ENCODE measurements at regions not wholly inside any gene's neighbourhood (a gene's known extent, or its start where the extent isn't known, plus 50 kb on each side); places are given as distances from the start of the nearest gene placed in this dataset.

DNA sequence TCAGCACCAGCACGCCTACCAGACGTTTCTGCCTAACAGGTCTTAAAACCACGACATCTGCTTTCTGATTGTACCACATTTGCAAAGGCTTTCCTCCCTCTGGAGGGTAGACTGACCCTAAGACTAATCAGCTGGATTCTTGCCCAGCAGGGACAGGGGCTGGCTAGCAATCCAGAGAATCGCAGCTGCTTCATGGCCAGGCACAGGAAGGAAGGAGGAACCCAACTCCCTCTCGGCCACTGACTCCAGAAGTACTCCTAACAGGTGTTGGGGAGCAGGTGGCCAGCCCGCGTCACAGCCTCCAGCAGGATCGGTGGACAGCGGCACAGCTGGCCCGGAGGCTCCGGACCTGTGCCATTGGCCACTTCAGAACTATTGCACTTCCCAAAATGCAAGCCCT, 180.8 kb downstream of the NPHP4 start:
- Histone ChIP-seq H3K9ac (ENCODE audit: control insufficient read depth, insufficient read depth, low read length) (no peak overlapping the region), H2AFZ (ENCODE audit: control insufficient read depth, low read depth, low read length) (no peak overlapping the region), H4K20me1 (ENCODE audit: control insufficient read depth, insufficient read depth) (no peaks in the 10 kb centered on the region), H3K9me3 (replicated peaks; ENCODE audit: control insufficient read depth, insufficient read depth, low read length) (no peaks in the 10 kb centered on the region), H3K36me3 (ENCODE audit: control insufficient read depth in 2 of 2, insufficient read depth in 2 of 2, low read length in 1 of 2) (no peaks in the 10 kb centered on the region), H3K27ac (ENCODE audit: control insufficient read depth, insufficient read depth) (no peak overlapping the region), H3K4me1 (ENCODE audit: control insufficient read depth, insufficient read depth, low read length) (no peaks in the 10 kb centered on the region), H3K4me2 (ENCODE audit: control insufficient read depth, insufficient read depth) (no peak overlapping the region), H3K4me3 (no peak overlapping the region), H3K79me2 (ENCODE audit: control insufficient read depth, insufficient read depth, low read length) (no peaks in the 10 kb centered on the region), H3K27me3 (replicated peaks in 1 of 2; ENCODE audit: control insufficient read depth in 2 of 2, insufficient read depth in 2 of 2, low read length in 1 of 2) (no peaks in the 10 kb centered on the region)
- ATAC-seq (no peak), DNase-seq (ENCODE audit: low read depth, low spot score) (no peak), FAIRE-seq (no peak)
- 31% methylated on average over 11 of the region's 11 CpGs for WGBS (ENCODE audit: insufficient coverage, insufficient replicate concordance, low lambda C conversion rate, missing lambda C conversion rate)
- CTCF ChIA-PET, result no interaction called here
- SMC1A ChIA-PET (ENCODE audit: uncharacterized antibody, unreplicated experiment), result no interaction called here
- no TSS peak for BruUV-seq (replicated peaks)
- intact Hi-C loops (cut with micrococcal nuclease; ENCODE audit: unreplicated experiment), result no loop called here
- RAD21 ChIA-PET (ENCODE audit: unreplicated experiment), result no interaction called here
- POLR2A ChIA-PET, result no interaction called here
- in situ Hi-C loops (cut with MboI), result no loop called here
- TF ChIP-seq RBBP5 (conservative IDR thresholded peaks at IDR 0.05), result no peak
- no peak for TF ChIP-seq PML (IDR thresholded peaks at IDR 0.05; ENCODE audit: low read length)
- no peak for TF ChIP-seq TCF12 (IDR thresholded peaks at IDR 0.05; ENCODE audit: low read depth, low read length)
- no peak for TF ChIP-seq RAD51 (IDR thresholded peaks at IDR 0.05)
- TF ChIP-seq HDGF (IDR thresholded peaks at IDR 0.05), result no peak
- TF ChIP-seq, protein P1, sequence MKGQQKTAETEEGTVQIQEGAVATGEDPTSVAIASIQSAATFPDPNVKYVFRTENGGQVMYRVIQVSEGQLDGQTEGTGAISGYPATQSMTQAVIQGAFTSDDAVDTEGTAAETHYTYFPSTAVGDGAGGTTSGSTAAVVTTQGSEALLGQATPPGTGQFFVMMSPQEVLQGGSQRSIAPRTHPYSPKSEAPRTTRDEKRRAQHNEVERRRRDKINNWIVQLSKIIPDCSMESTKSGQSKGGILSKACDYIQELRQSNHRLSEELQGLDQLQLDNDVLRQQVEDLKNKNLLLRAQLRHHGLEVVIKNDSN (IDR thresholded peaks at IDR 0.05; ENCODE audit: borderline replicate concordance, extremely low read length, insufficient read depth, low read depth, low read length), result no peak
- TF ChIP-seq, protein P2, sequence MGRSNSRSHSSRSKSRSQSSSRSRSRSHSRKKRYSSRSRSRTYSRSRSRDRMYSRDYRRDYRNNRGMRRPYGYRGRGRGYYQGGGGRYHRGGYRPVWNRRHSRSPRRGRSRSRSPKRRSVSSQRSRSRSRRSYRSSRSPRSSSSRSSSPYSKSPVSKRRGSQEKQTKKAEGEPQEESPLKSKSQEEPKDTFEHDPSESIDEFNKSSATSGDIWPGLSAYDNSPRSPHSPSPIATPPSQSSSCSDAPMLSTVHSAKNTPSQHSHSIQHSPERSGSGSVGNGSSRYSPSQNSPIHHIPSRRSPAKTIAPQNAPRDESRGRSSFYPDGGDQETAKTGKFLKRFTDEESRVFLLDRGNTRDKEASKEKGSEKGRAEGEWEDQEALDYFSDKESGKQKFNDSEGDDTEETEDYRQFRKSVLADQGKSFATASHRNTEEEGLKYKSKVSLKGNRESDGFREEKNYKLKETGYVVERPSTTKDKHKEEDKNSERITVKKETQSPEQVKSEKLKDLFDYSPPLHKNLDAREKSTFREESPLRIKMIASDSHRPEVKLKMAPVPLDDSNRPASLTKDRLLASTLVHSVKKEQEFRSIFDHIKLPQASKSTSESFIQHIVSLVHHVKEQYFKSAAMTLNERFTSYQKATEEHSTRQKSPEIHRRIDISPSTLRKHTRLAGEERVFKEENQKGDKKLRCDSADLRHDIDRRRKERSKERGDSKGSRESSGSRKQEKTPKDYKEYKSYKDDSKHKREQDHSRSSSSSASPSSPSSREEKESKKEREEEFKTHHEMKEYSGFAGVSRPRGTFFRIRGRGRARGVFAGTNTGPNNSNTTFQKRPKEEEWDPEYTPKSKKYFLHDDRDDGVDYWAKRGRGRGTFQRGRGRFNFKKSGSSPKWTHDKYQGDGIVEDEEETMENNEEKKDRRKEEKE (IDR thresholded peaks at IDR 0.05), result no peak
- TF ChIP-seq, protein P3, sequence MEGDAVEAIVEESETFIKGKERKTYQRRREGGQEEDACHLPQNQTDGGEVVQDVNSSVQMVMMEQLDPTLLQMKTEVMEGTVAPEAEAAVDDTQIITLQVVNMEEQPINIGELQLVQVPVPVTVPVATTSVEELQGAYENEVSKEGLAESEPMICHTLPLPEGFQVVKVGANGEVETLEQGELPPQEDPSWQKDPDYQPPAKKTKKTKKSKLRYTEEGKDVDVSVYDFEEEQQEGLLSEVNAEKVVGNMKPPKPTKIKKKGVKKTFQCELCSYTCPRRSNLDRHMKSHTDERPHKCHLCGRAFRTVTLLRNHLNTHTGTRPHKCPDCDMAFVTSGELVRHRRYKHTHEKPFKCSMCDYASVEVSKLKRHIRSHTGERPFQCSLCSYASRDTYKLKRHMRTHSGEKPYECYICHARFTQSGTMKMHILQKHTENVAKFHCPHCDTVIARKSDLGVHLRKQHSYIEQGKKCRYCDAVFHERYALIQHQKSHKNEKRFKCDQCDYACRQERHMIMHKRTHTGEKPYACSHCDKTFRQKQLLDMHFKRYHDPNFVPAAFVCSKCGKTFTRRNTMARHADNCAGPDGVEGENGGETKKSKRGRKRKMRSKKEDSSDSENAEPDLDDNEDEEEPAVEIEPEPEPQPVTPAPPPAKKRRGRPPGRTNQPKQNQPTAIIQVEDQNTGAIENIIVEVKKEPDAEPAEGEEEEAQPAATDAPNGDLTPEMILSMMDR (IDR thresholded peaks at IDR 0.05 in 2 of 3, conservative IDR thresholded peaks at IDR 0.05 in 1 of 3; ENCODE audit: control insufficient read depth in 2 of 3, extremely low read depth in 1 of 3, insufficient read depth in 1 of 3, low read depth in 3 of 3, low read length in 3 of 3), result no peak
- no peak for TF ChIP-seq EZH2 (IDR thresholded peaks at IDR 0.05; ENCODE audit: borderline replicate concordance, control insufficient read depth, low read depth, low read length)
- no peak for TF ChIP-seq KAT2A (conservative IDR thresholded peaks at IDR 0.05; ENCODE audit: control insufficient read depth, low read depth, low read length)
